ENCODE measurements at regions not wholly inside any gene's neighbourhood (a gene's known extent, or its start where the extent isn't known, plus 50 kb on each side); places are given as distances from the start of the nearest gene placed in this dataset.

GRCh38 chr9:89970701-89971100 lies 365.9 kb downstream of the GADD45G start:
- no peaks in the 10 kb centered on the region for H3K9me1 ChIP-seq (ENCODE audit: control insufficient read depth, extremely low read depth, insufficient read depth, low read length)
- H4K20me1 ChIP-seq (ENCODE audit: control insufficient read depth, extremely low read depth, insufficient read depth, low read length): no peaks in the 10 kb centered on the region
- H3K9ac ChIP-seq (ENCODE audit: control insufficient read depth, extremely low read depth, insufficient read depth, low read length): no peak overlapping the region
- dilution Hi-C loops (cut with MboI; ENCODE audit: extremely low pct_ligation_motif_present, low sequenced_read_pairs): no loop called here
- no peaks in the 10 kb centered on the region for H3K9me3 ChIP-seq (ENCODE audit: control insufficient read depth, low read depth, low read length)
- no peaks in the 10 kb centered on the region for H3K79me2 ChIP-seq (ENCODE audit: control insufficient read depth, insufficient read depth, low read length)
- no peak overlapping the region for H3K4me3 ChIP-seq (ENCODE audit: control insufficient read depth in 2 of 3, extremely low read depth in 1 of 3, insufficient read depth in 2 of 3, low read depth in 1 of 3, low read length in 3 of 3)
- DNase-seq (ENCODE audit: low read depth, low spot score) (no peak), FAIRE-seq (no peak)
- no peaks in the 10 kb centered on the region for H3K27me3 ChIP-seq (ENCODE audit: control insufficient read depth, extremely low read depth, insufficient read depth, low read length)
- no peak overlapping the region for H3K27ac ChIP-seq (ENCODE audit: control insufficient read depth, insufficient read depth, low read length)
- TF ChIP-seq, protein P1, sequence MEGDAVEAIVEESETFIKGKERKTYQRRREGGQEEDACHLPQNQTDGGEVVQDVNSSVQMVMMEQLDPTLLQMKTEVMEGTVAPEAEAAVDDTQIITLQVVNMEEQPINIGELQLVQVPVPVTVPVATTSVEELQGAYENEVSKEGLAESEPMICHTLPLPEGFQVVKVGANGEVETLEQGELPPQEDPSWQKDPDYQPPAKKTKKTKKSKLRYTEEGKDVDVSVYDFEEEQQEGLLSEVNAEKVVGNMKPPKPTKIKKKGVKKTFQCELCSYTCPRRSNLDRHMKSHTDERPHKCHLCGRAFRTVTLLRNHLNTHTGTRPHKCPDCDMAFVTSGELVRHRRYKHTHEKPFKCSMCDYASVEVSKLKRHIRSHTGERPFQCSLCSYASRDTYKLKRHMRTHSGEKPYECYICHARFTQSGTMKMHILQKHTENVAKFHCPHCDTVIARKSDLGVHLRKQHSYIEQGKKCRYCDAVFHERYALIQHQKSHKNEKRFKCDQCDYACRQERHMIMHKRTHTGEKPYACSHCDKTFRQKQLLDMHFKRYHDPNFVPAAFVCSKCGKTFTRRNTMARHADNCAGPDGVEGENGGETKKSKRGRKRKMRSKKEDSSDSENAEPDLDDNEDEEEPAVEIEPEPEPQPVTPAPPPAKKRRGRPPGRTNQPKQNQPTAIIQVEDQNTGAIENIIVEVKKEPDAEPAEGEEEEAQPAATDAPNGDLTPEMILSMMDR (optimal IDR thresholded peaks at IDR 0.05 in 1 of 3, IDR thresholded peaks at IDR 0.05 in 1 of 3, conservative IDR thresholded peaks at IDR 0.05 in 1 of 3; ENCODE audit: extremely low read depth in 1 of 3, insufficient read depth in 2 of 3, low read length in 3 of 3): no peak
- no peak for TF ChIP-seq EZH2 (IDR thresholded peaks at IDR 0.05; ENCODE audit: low read length)
- H3K4me2 ChIP-seq (ENCODE audit: control insufficient read depth, extremely low read depth, insufficient read depth, low read depth, low read length): no peak overlapping the region
- no peak overlapping the region for H2AFZ ChIP-seq (ENCODE audit: control insufficient read depth, low read length)
- H3K4me1 ChIP-seq (ENCODE audit: control insufficient read depth, extremely low read depth, insufficient read depth, low read length): no peaks in the 10 kb centered on the region
- no peaks in the 10 kb centered on the region for H3K36me3 ChIP-seq (ENCODE audit: control insufficient read depth in 2 of 2, extremely low read depth in 1 of 2, insufficient read depth in 2 of 2, low read length in 2 of 2)

GRCh38 chr9:89972535-89972934 lies 367.7 kb downstream of the GADD45G start:
- H3K27ac ChIP-seq (ENCODE audit: control insufficient read depth, insufficient read depth, low read length): no peak overlapping the region
- FAIRE-seq (no peak), DNase-seq (ENCODE audit: low read depth, low spot score) (no peak)
- H3K4me3 ChIP-seq (ENCODE audit: control insufficient read depth in 2 of 3, extremely low read depth in 1 of 3, insufficient read depth in 2 of 3, low read depth in 1 of 3, low read length in 3 of 3): no peak overlapping the region
- H3K9me3 ChIP-seq (ENCODE audit: control insufficient read depth, low read depth, low read length): no peaks in the 10 kb centered on the region
- H3K4me1 ChIP-seq (ENCODE audit: control insufficient read depth, extremely low read depth, insufficient read depth, low read length): no peaks in the 10 kb centered on the region
- no peak overlapping the region for H3K9ac ChIP-seq (ENCODE audit: control insufficient read depth, extremely low read depth, insufficient read depth, low read length)
- no peaks in the 10 kb centered on the region for H3K79me2 ChIP-seq (ENCODE audit: control insufficient read depth, insufficient read depth, low read length)
- no peaks in the 10 kb centered on the region for H3K9me1 ChIP-seq (ENCODE audit: control insufficient read depth, extremely low read depth, insufficient read depth, low read length)
- H2AFZ ChIP-seq (ENCODE audit: control insufficient read depth, low read length): no peak overlapping the region
- TF ChIP-seq, protein P1 (optimal IDR thresholded peaks at IDR 0.05 in 1 of 3, IDR thresholded peaks at IDR 0.05 in 1 of 3, conservative IDR thresholded peaks at IDR 0.05 in 1 of 3; ENCODE audit: extremely low read depth in 1 of 3, insufficient read depth in 2 of 3, low read length in 3 of 3): no peak
- no peak for TF ChIP-seq EZH2 (IDR thresholded peaks at IDR 0.05; ENCODE audit: low read length)
- no peaks in the 10 kb centered on the region for H3K36me3 ChIP-seq (ENCODE audit: control insufficient read depth in 2 of 2, extremely low read depth in 1 of 2, insufficient read depth in 2 of 2, low read length in 2 of 2)
- H3K27me3 ChIP-seq (ENCODE audit: control insufficient read depth, extremely low read depth, insufficient read depth, low read length): no peaks in the 10 kb centered on the region
- dilution Hi-C loops (cut with MboI; ENCODE audit: extremely low pct_ligation_motif_present, low sequenced_read_pairs): no loop called here
- H3K4me2 ChIP-seq (ENCODE audit: control insufficient read depth, extremely low read depth, insufficient read depth, low read depth, low read length): no peak overlapping the region
- no peaks in the 10 kb centered on the region for H4K20me1 ChIP-seq (ENCODE audit: control insufficient read depth, extremely low read depth, insufficient read depth, low read length)

All from keratinocyte (primary cell).